H1 (cell line): ENCODE measurements at regions not wholly inside any gene's neighbourhood (a gene's known extent, or its start where the extent isn't known, plus 50 kb on each side); places are given as distances from the start of the nearest gene placed in this dataset.
A peak's percentile ranks its signal among the peaks of the same experiment; 100 is the strongest.
"Not testable (repeated sequence)": the region's sequence is repeated elsewhere in the genome, so short reads cannot be mapped to it uniquely, and the experiment has no call there.

Source experiments
- CTCF ChIA-PET: fragments of 300-600 bp; sonication (Branson Sonifier 250); formaldehyde crosslinking; loops from one replicate; lab custom pipeline; 2021; ENCODE audit not compliant: partially characterized antibody; lab: Charles Lee
- POLR2A ChIA-PET: fragments of 300-600 bp; sonication (Branson Sonifier 250); formaldehyde crosslinking; loops from one replicate; lab custom pipeline; 2021; ENCODE audit warnings: inconsistent platforms; ENCODE audit not compliant: partially characterized antibody; lab: Charles Lee
- DNase-seq, 2 experiments: peaks; one replicate each; pipeline versions ENCODE4 v3.0.0 to v3.0.0-alpha.2; 2010 to 2022; ENCODE audit warnings: low spot score in 2 of 2, low read depth in 1 of 2, mixed read lengths in 1 of 2
- FAIRE-seq: peaks from 2 replicates; lab custom pipeline; 2011; peaks lifted over from hg19 to GRCh38; lab: Jason Lieb, UNC
- H2AFZ ChIP-seq: 2 replicates; pipeline ENCODE4 v1.8.1; 2012; ENCODE audit warnings: low read length, inconsistent platforms
- H2AK5ac ChIP-seq: 2 replicates; pipeline ENCODE4 v1.6.1; 2013; ENCODE audit warnings: low read depth, low read length
- H2BK120ac ChIP-seq: replicated peaks from 2 replicates; pipeline ENCODE3; 2013; ENCODE audit warnings: low read depth, low read length, inconsistent platforms
- H2BK12ac ChIP-seq: 2 replicates; pipeline ENCODE4 v1.6.1; 2013; ENCODE audit warnings: low read depth, low read length
- H2BK15ac ChIP-seq: 2 replicates; pipeline ENCODE4 v1.6.1; 2013; ENCODE audit warnings: low read length
- H2BK20ac ChIP-seq: 2 replicates; pipeline ENCODE4 v1.6.1; 2013; ENCODE audit warnings: low read length
- H2BK5ac ChIP-seq: 2 replicates; pipeline ENCODE4 v1.6.1; 2013; ENCODE audit warnings: low read depth, low read length
- H3K14ac ChIP-seq: 2 replicates; pipeline ENCODE4 v1.6.1; 2013; ENCODE audit warnings: inconsistent platforms; ENCODE audit not compliant: insufficient read length
- H3K18ac ChIP-seq: 2 replicates; pipeline ENCODE4 v1.6.1; 2013; ENCODE audit warnings: low read length; ENCODE audit errors: extremely low read depth
- H3K23ac ChIP-seq: 2 replicates; pipeline ENCODE4 v1.6.1; 2013; ENCODE audit warnings: inconsistent platforms; ENCODE audit not compliant: insufficient read length
- H3K23me2 ChIP-seq: 2 replicates; pipeline ENCODE4 v1.6.1; 2013; ENCODE audit warnings: low read depth, low read length
- H3K27ac ChIP-seq: 2 replicates; pipeline ENCODE4 v1.6.1; 2011; ENCODE audit warnings: low read depth, low read length, inconsistent platforms
- H3K27me3 ChIP-seq, 4 experiments: replicated peaks in 1 of 4; 1 replicate in 1 of 4; 2 replicates in 3 of 4; pipeline versions ENCODE4 v1.6.1 to v1.8.1; 2011 to 2013; ENCODE audit warnings: low read length in 3 of 4, mild to moderate bottlenecking in 3 of 4, inconsistent platforms in 2 of 4, mixed read lengths in 2 of 4, moderate library complexity in 1 of 4; ENCODE audit not compliant: control insufficient read depth in 3 of 4, insufficient read depth in 3 of 4; ENCODE audit errors: extremely low read depth in 1 of 4
- H3K36me3 ChIP-seq, 4 experiments: 2 replicates each; pipeline versions ENCODE4 v1.6.1 to v1.8.1; 2011 to 2013; ENCODE audit warnings: mild to moderate bottlenecking in 4 of 4, low read length in 3 of 4, moderate library complexity in 2 of 4, control low read depth in 1 of 4, inconsistent platforms in 1 of 4; ENCODE audit not compliant: insufficient read depth in 4 of 4, control insufficient read depth in 2 of 4
- H3K4ac ChIP-seq: replicated peaks from 2 replicates; pipeline ENCODE3; 2013; ENCODE audit warnings: low read length, low read depth, mixed read lengths, inconsistent platforms; ENCODE audit not compliant: insufficient read length
- H3K4me1 ChIP-seq, 4 experiments: replicated peaks in 1 of 4; 1 replicate in 1 of 4; 2 replicates in 3 of 4; pipeline versions ENCODE4 v1.6.1 to v1.8.1; 2011 to 2013; ENCODE audit warnings: low read length in 3 of 4, inconsistent platforms in 2 of 4, mixed read lengths in 1 of 4; ENCODE audit not compliant: insufficient read depth in 4 of 4, control insufficient read depth in 3 of 4
- H3K4me2 ChIP-seq, 2 experiments: 2 replicates each; pipeline versions ENCODE4 v1.6.1 to v1.8.1; 2011 to 2013; ENCODE audit warnings: low read depth in 2 of 2, low read length in 2 of 2, control low read depth in 1 of 2, inconsistent platforms in 1 of 2, mild to moderate bottlenecking in 1 of 2; ENCODE audit not compliant: insufficient read depth in 1 of 2
- H3K4me3 ChIP-seq, 4 experiments: fragments of 200-600, 300-600 bp in 1 of 4; sonication (generic), shearing (Covaris generic), sonication (Bioruptor Twin) in 1 of 4; 2 replicates each; pipeline versions ENCODE4 v1.5.1 to v1.8.1; 2011 to 2016; ENCODE audit warnings: low read length in 4 of 4, low read depth in 3 of 4, control low read depth in 2 of 4, inconsistent platforms in 2 of 4, mild to moderate bottlenecking in 2 of 4, mixed read lengths in 1 of 4, moderate library complexity in 1 of 4; ENCODE audit not compliant: insufficient read depth in 2 of 4; ENCODE audit errors: extremely low read depth in 1 of 4
- H3K56ac ChIP-seq: replicated peaks from 2 replicates; pipeline ENCODE3; 2013; ENCODE audit warnings: low read depth, mild to moderate bottlenecking, mixed read lengths, low read length, inconsistent platforms; ENCODE audit not compliant: insufficient read length
- H3K79me1 ChIP-seq: 2 replicates; pipeline ENCODE4 v1.6.1; 2013; ENCODE audit warnings: low read depth, low read length, control low read depth
- H3K79me2 ChIP-seq, 2 experiments: 2 replicates each; pipeline versions ENCODE4 v1.6.1 to v1.8.1; 2012 to 2013; ENCODE audit warnings: low read length in 2 of 2, mild to moderate bottlenecking in 2 of 2, inconsistent platforms in 1 of 2; ENCODE audit not compliant: insufficient read depth in 2 of 2, control insufficient read depth in 1 of 2
- H3K9ac ChIP-seq, 4 experiments: replicated peaks in 1 of 4; 1 replicate in 1 of 4; 2 replicates in 3 of 4; pipeline versions ENCODE4 v1.6.1 to v1.8.1; 2011 to 2013; ENCODE audit warnings: low read depth in 3 of 4, low read length in 3 of 4, control low read depth in 2 of 4, mild to moderate bottlenecking in 2 of 4, moderate library complexity in 2 of 4, inconsistent platforms in 1 of 4; ENCODE audit errors: extremely low read depth in 1 of 4
- H3K9me3 ChIP-seq, 2 experiments: 2 replicates each; pipeline versions ENCODE4 v1.6.1 to v1.8.1; 2012 to 2013; ENCODE audit warnings: mild to moderate bottlenecking in 2 of 2, moderate library complexity in 2 of 2, control low read depth in 1 of 2, inconsistent platforms in 1 of 2, low read depth in 1 of 2, low read length in 1 of 2, mixed read lengths in 1 of 2; ENCODE audit not compliant: insufficient read depth in 2 of 2
- H4K20me1 ChIP-seq, 2 experiments: replicated peaks in 1 of 2; 2 replicates each; pipeline versions ENCODE3 to v1.8.1; 2011 to 2013; ENCODE audit warnings: inconsistent platforms in 2 of 2, low read length in 2 of 2, mild to moderate bottlenecking in 1 of 2; ENCODE audit not compliant: insufficient read depth in 2 of 2, control insufficient read depth in 1 of 2
- H4K5ac ChIP-seq: 2 replicates; pipeline ENCODE4 v1.6.1; 2013; ENCODE audit warnings: low read length, low read depth, mixed read lengths, inconsistent platforms; ENCODE audit not compliant: insufficient read length
- H4K8ac ChIP-seq: 2 replicates; pipeline ENCODE4 v1.8.0; 2013; ENCODE audit warnings: mild to moderate bottlenecking, moderate library complexity, low read length, inconsistent platforms; ENCODE audit not compliant: insufficient read depth; ENCODE audit errors: extremely low read depth
- H4K91ac ChIP-seq: replicated peaks from 2 replicates; pipeline ENCODE3; 2013; ENCODE audit warnings: low read length, mixed read lengths, inconsistent platforms; ENCODE audit not compliant: insufficient read length
- WGBS, 2 experiments: shearing (Covaris generic) in 1 of 2; methylation state at CpG; one replicate each; pipeline versions ENCODE4 v1.1.6 to v1.1.7; 2013 to 2015; ENCODE audit warnings: low lambda C conversion rate in 2 of 2, mixed read lengths in 2 of 2, inconsistent platforms in 1 of 2, low coverage in 1 of 2, missing lambda C conversion rate in 1 of 2; ENCODE audit not compliant: insufficient replicate concordance in 2 of 2, insufficient coverage in 1 of 2, insufficient read length in 1 of 2; ENCODE audit errors: extremely low coverage in 1 of 2, missing lambda C conversion rate in 1 of 2; 5-methylcytosine and 5-hydroxymethylcytosine counted together

DNA sequence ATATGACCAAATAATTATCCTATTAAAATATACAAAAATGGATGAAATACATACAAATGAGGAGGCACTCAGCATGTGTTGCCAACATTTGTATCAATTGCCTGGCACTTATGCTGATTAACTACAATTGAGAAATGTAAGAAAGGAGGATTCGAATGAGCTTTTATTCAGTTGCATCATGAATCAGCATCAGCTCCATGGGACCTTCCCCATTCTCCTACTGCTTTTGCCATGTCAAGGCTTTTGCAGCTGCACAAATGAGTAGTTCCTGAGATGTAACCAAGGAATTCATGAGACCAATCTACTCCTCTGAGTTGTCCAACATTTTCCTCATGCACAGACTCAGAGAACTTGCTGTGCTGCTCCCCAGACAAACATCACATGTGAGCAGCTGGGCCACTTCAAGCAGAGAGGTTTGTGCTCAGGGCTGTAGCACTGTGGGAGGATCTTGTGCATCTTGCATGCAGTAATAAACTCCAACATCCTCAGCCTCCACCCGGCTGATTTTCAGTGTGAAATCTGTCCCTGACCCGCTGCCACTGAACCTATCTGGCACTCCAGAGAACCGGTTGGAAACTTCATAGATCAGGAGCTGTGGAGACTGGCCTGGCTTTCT lies 504.3 kb downstream of the RPIA start:
- H3K27me3 ChIP-seq, DNase-seq, H4K5ac ChIP-seq, H3K23ac ChIP-seq, H3K9me3 ChIP-seq, CTCF ChIA-PET, H3K79me2 ChIP-seq, H3K79me1 ChIP-seq, H3K36me3 ChIP-seq, H3K23me2 ChIP-seq, H3K9ac ChIP-seq, H3K27ac ChIP-seq, H2BK20ac ChIP-seq, H3K14ac ChIP-seq, H3K18ac ChIP-seq, H2BK5ac ChIP-seq, H3K4me3 ChIP-seq, H4K8ac ChIP-seq, H2BK12ac ChIP-seq, H2AK5ac ChIP-seq, POLR2A ChIA-PET, FAIRE-seq, H3K4me2 ChIP-seq, H2AFZ ChIP-seq, H2BK120ac ChIP-seq, H4K91ac ChIP-seq, H2BK15ac ChIP-seq, H3K4ac ChIP-seq, H4K20me1 ChIP-seq, H3K56ac ChIP-seq, H3K4me1 ChIP-seq: not testable (repeated sequence)
- 97% methylated on average over 3 of the region's 4 CpGs; no CpG with 5 or more reads in 1 of the 2 experiments for WGBS, 2 experiments

GRCh38 chr2:89196719-89197118 lies 505.2 kb downstream of the RPIA start:
- H3K18ac ChIP-seq, H2BK5ac ChIP-seq, DNase-seq, POLR2A ChIA-PET, H2AFZ ChIP-seq, H3K14ac ChIP-seq, H3K36me3 ChIP-seq, H3K4me1 ChIP-seq, CTCF ChIA-PET, H4K20me1 ChIP-seq, H3K4me3 ChIP-seq, H3K4me2 ChIP-seq, H2BK15ac ChIP-seq, H3K4ac ChIP-seq, H2AK5ac ChIP-seq, H4K8ac ChIP-seq, H3K23ac ChIP-seq, H2BK12ac ChIP-seq, H3K79me1 ChIP-seq, H3K27me3 ChIP-seq, H3K9ac ChIP-seq, H2BK20ac ChIP-seq, H3K79me2 ChIP-seq, H4K5ac ChIP-seq, H3K56ac ChIP-seq, H2BK120ac ChIP-seq, H3K23me2 ChIP-seq, H3K27ac ChIP-seq, H3K9me3 ChIP-seq, H4K91ac ChIP-seq: not testable (repeated sequence)
- WGBS, 2 experiments = no CpG with 5 or more reads among the region's 3 CpGs
- FAIRE-seq = peak; percentile 45
